IPS DF 4.7 (cell line): ENCODE measurements at regions not wholly inside any gene's neighbourhood (a gene's known extent, or its start where the extent isn't known, plus 50 kb on each side); places are given as distances from the start of the nearest gene placed in this dataset.
"Not testable (repeated sequence)": the region's sequence is repeated elsewhere in the genome, so short reads cannot be mapped to it uniquely, and the experiment has no call there.

ENCODE experiments used
- DNase-seq: peaks from one replicate; pipeline ENCODE4 v3.0.0-alpha.2; 2013; ENCODE audit warnings: low spot score; ENCODE audit errors: extremely low read depth

DNA sequence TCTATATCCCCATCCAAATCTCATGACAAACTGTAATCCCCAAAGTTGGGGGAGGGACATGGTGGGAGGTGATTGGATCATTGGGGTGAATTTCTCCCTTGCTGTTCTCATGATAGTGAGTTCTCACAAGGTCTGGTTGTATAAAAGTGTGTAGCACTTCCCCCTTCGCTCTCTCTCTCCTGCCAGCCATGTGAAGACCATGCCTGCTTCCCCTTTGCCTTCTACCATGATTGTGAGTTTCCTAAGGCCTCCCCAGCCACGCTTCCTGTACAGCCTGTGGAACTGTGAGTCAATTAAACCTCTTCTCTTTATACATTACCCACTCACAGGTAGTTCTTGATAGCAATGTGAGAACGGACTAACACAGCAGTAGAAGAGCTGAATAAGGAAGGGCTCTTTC lies 62.6 kb upstream of the VASH1 start:
- DNase-seq, result no peak

- no peak for DNase-seq
Observed at GRCh38 chr14:76699209-76699938, 61.9 kb upstream of the VASH1 start.

GRCh38 chr14:76699939-76700590 lies 61.2 kb upstream of the VASH1 start:
- DNase-seq, result no peak

- DNase-seq, result no peak
Observed at GRCh38 chr14:76701436-76701835, 59.8 kb upstream of the VASH1 start.

DNA sequence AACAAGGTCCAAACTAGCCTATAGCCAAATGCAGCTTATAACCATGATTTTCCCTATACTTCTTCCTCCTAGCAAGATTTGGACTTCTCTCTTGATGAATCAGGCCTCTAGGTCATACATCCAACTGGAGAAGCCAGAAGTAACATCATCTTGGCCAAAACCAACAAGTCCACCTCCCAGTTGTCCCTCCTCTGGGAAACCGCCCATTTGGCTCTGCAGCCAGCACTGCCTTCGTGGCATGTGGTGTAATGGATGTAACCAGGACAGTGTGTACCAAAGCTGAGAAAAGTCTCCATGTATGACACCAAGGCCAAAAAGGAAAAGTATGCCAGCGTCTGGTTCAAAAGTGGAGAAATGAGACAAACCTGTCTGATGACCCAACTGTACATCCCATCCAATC lies 59.3 kb upstream of the VASH1 start:
- DNase-seq, result no peak

DNA sequence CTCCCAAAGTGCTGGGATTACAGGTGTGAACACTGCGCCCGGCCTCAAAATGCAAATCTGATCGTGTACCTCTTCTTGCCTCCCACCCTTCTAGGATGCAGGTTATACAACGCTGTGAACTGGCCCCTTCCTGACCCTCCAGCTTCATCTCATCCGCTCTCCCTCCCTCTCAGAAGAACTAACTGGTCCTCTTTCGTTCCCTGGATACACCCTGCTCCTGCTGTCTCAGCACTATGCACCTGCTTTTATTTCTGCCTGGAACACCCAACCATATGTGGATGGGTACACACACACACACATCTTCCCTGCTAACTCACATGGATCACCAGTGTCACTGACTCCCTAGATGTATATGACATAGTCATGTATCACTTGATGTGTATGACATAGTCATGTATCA lies 56.1 kb upstream of the VASH1 start:
- DNase-seq, result no peak

DNA sequence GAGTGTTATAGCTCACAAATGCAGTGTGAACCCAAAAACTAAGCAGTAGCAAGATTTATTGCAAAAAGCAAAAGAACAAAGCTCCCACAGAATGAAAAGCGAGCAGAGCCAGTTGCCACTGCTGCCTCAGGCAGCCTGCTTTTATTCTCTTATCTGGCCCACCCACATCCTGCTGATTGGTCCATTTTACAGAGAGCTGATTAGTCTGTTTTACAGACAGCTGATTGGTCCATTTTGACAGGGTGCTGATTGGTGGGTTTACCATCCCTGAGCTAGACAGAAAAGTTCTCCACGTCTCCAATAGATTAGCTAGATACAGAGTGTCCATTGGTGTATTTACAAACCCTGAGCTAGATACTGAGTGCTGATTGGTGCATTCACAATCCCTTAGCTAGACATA lies 55.1 kb upstream of the VASH1 start:
- not testable (repeated sequence) for DNase-seq

DNA sequence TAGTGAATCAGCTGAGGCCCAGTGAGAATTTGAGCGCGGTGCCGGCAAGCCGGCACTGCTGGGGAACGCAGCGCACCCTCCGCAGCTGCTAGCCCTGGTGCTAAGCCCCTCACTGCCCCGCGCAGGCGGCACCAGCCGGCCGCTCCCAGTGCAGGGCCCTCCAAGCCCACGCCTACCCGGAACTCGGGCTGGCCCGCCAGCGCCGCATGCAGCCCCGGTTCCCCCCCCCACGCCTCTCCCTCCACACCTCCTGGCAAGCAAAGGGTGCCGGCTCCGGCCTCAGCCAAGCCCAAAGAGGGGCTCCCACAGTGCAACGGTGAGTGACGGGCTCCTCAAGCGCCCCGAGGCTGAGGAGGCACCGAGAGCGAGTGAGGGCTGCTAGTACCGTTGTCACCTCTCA lies 54.5 kb upstream of the VASH1 start:
- DNase-seq, result no peak

GRCh38 chr14:76708028-76708427 lies 53.2 kb upstream of the VASH1 start:
- DNase-seq, result no peak

- DNase-seq, result no peak
Observed at GRCh38 chr14:76708771-76709170, 52.5 kb upstream of the VASH1 start.

DNA sequence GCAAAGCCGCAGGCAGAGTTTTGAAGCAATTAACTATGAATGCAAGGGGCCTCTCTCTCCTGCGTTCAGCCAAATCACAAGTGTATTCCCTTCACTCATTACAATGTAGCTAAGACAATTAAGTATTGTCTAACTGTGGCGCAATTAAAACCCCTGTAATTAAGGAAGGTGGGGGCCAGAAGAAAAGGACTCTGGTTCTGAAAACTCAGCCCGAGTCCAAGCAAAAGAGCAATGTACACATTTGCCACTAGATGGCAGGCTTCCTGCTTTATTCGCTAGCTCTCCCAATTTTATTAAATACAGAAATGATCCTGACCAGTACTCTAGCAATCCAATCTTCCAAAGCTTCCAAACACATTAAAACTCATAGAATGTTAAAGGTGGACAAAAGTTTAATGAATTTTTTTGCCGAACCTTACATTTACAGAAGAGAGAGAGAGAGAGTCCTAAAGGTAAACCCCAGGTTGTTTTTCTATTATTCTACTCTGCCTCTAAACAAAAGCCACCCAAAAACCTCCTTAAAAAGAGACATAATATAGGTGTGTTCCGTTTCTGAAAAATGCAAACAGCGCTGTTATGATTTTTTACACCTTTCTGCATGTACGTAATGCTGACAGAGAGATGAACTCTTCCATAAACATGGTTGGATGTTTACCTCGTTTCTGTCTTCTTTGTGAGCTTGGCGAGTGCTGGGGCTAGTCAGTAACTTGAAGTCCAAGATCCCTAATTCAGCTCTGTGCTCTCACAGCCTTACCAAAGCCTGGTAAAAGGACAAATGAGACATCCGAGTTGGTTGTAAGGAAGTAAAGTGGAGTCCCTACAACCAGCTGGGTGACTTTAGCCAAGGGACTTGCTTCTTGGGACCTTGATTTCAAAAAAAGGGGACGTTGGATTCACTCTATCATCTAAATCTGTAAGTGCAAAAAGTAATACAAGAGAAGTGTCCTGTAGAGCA lies 50.9 kb upstream of the VASH1 start:
- no peak for DNase-seq
